NOMO-1 treated with dmso at 0.1 percent for 144 hours (cell line): ENCODE measurements at regions not wholly inside any gene's neighbourhood (a gene's known extent, or its start where the extent isn't known, plus 50 kb on each side); places are given as distances from the start of the nearest gene placed in this dataset.

Source experiments
- DNase-seq: peaks from one replicate; lab custom pipeline; 2025; ENCODE audit not compliant: unreplicated experiment; lab: John Stamatoyannopoulos, UW

- no peak for DNase-seq
Measured at GRCh38 chr4:176843710-176844109, 51.0 kb upstream of the VEGFC start.

- DNase-seq, result no peak
Measured at GRCh38 chr4:176844448-176844847, 51.7 kb upstream of the VEGFC start.

GRCh38 chr4:176845636-176846035 is 52.9 kb upstream of the VEGFC start:
- no peak for DNase-seq

- DNase-seq, result no peak
Measured at GRCh38 chr4:176849076-176849475, 56.4 kb upstream of the VEGFC start.

GRCh38 chr4:176850436-176850835 is 57.7 kb upstream of the VEGFC start:
- DNase-seq, result no peak

GRCh38 chr4:176856421-176856820 is 63.7 kb upstream of the VEGFC start:
- no peak for DNase-seq

GRCh38 chr4:176858839-176859238 is 66.1 kb upstream of the VEGFC start:
- DNase-seq, result no peak

- no peak for DNase-seq
Measured at GRCh38 chr4:176864238-176864637, 71.5 kb upstream of the VEGFC start.

- no peak for DNase-seq
Measured at GRCh38 chr4:176868676-176869075, 76.0 kb upstream of the VEGFC start.

- peak; percentile 4 for DNase-seq
Measured at GRCh38 chr4:176872461-176872860, 79.7 kb upstream of the VEGFC start.

- no peak for DNase-seq
Measured at GRCh38 chr4:176874721-176875445, 82.2 kb upstream of the VEGFC start.

GRCh38 chr4:176875446-176875930 is 82.8 kb upstream of the VEGFC start:
- peak; percentile 38 for DNase-seq

GRCh38 chr4:176879380-176880116 is 86.8 kb upstream of the VEGFC start:
- DNase-seq, result no peak

GRCh38 chr4:176882206-176882605 is 89.5 kb upstream of the VEGFC start:
- DNase-seq, result no peak

GRCh38 chr4:176883108-176883550 is 90.4 kb upstream of the VEGFC start:
- DNase-seq, result no peak

- no peak for DNase-seq
Measured at GRCh38 chr4:176883681-176884418, 91.1 kb upstream of the VEGFC start.

- DNase-seq, result no peak
Measured at GRCh38 chr4:176885224-176885623, 92.5 kb upstream of the VEGFC start.

GRCh38 chr4:176886135-176886534 is 93.4 kb upstream of the VEGFC start:
- no peak for DNase-seq

- no peak for DNase-seq
Measured at GRCh38 chr4:176889776-176890175, 97.1 kb upstream of the VEGFC start.

GRCh38 chr4:176894498-176894897 is 101.8 kb upstream of the VEGFC start:
- DNase-seq, result no peak

GRCh38 chr4:176896211-176896610 is 103.5 kb upstream of the VEGFC start:
- no peak for DNase-seq

- DNase-seq, result no peak
Measured at GRCh38 chr4:176897226-176897625, 104.5 kb upstream of the VEGFC start.
